HEK293T (cell line): ENCODE measurements at regions not wholly inside any gene's neighbourhood (a gene's known extent, or its start where the extent isn't known, plus 50 kb on each side); places are given as distances from the start of the nearest gene placed in this dataset.

Source experiments
- BHLHE40 ChIP-seq: fragments of 450-650 bp; IDR thresholded peaks from 2 replicates; pipeline ENCODE4 v1.6.1; 2016; ENCODE audit warnings: mild to moderate bottlenecking, moderate library complexity, borderline replicate concordance
- FOXA1 ChIP-seq: fragments of 450-650 bp; IDR thresholded peaks from 2 replicates; pipeline ENCODE4 v1.6.1; 2016; ENCODE audit warnings: mild to moderate bottlenecking
- FOXK2 ChIP-seq: fragments of 450-650 bp; IDR thresholded peaks from 2 replicates; pipeline ENCODE4 v1.6.1; 2016; ENCODE audit warnings: mild to moderate bottlenecking
- TF ChIP-seq, protein P1 (sequence below): fragments of 450-650 bp; IDR thresholded peaks from 2 replicates; pipeline ENCODE4 v1.6.1; 2016

DNA sequence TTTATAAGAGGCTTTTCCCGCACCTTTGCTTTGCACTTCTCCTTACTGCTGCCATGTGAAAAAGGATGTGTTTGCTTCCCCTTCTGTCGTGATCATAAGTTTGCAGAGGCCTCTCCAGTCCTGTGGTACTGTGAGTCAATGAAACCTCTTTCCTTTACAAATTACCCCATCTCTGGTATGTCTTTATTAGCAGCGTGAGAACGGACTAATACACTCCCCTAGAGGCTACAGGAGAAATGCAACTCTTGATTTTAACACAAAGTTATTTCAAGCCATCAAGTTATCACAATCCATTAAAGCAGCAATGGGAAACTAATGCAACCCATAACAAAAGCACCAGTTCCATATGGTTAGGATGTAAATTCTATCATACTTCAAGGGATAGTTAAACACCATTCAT lies 1378.8 kb upstream of the DDX18 start:
- TF ChIP-seq, protein P1, sequence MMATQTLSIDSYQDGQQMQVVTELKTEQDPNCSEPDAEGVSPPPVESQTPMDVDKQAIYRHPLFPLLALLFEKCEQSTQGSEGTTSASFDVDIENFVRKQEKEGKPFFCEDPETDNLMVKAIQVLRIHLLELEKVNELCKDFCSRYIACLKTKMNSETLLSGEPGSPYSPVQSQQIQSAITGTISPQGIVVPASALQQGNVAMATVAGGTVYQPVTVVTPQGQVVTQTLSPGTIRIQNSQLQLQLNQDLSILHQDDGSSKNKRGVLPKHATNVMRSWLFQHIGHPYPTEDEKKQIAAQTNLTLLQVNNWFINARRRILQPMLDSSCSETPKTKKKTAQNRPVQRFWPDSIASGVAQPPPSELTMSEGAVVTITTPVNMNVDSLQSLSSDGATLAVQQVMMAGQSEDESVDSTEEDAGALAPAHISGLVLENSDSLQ: no peak
- TF ChIP-seq FOXA1: no peak
- TF ChIP-seq BHLHE40: no peak
- no peak for TF ChIP-seq FOXK2
